ENCODE measurements at regions not wholly inside any gene's neighbourhood (a gene's known extent, or its start where the extent isn't known, plus 50 kb on each side); places are given as distances from the start of the nearest gene placed in this dataset.

DNA sequence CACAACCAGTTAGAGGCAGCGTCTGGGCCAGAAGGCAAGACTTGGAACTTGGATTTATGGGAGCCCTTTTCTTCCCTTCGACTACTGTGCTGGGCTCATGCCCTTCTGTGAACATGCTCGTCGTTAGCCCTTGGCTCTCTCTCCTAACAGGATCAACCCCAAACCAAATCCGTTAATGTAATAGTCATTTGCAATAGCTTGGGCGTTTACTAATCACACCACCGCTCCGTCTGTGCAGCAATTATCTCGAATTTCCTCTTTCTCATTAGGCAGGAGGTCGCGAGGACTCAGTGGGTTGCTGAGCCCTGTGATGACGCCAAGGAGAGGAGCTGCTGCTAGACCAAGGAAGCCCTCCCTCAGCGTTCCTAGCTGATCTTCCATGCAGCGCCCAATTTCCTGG is 114.7 kb downstream of the ENGASE start:
- Mint-ChIP-seq H3K27ac (no peak overlapping the region), H3K27me3 (ENCODE audit: low read depth) (peaks cover 24% of the 10 kb centered on the region), H3K4me1 (peaks cover 49 to 52% of the 10 kb centered on the region in 2 experiments), H3K4me3 (no peak overlapping the region), H3K9me3 (no peaks in the 10 kb centered on the region), H3K36me3 (ENCODE audit: insufficient read depth in 1 of 3, low read depth in 3 of 3) (no peaks in the 10 kb centered on the region)
- H3K56ac ChIP-seq (ENCODE audit: insufficient read length, low read depth, low read length): no peak overlapping the region
- H3K27me3 ChIP-seq (ENCODE audit: insufficient read depth, low read length): no peaks in the 10 kb centered on the region; the same call in 1 of the 2 replicates
- H4K8ac ChIP-seq (replicated peaks; ENCODE audit: insufficient read length, low read depth, low read length): no peak overlapping the region
- H4K20me1 ChIP-seq (ENCODE audit: control insufficient read depth, insufficient read depth, insufficient read length): no peaks in the 10 kb centered on the region
- no peak overlapping the region for H2BK20ac ChIP-seq (ENCODE audit: low read depth, low read length, poor library complexity, severe bottlenecking)
- no peak overlapping the region for H3K9ac ChIP-seq (ENCODE audit: extremely low read depth, insufficient read length, low read length)
- H3K79me1 ChIP-seq (ENCODE audit: insufficient read depth, low read depth, low read length, poor library complexity, severe bottlenecking): no peaks in the 10 kb centered on the region
- TF ChIP-seq, protein P1, sequence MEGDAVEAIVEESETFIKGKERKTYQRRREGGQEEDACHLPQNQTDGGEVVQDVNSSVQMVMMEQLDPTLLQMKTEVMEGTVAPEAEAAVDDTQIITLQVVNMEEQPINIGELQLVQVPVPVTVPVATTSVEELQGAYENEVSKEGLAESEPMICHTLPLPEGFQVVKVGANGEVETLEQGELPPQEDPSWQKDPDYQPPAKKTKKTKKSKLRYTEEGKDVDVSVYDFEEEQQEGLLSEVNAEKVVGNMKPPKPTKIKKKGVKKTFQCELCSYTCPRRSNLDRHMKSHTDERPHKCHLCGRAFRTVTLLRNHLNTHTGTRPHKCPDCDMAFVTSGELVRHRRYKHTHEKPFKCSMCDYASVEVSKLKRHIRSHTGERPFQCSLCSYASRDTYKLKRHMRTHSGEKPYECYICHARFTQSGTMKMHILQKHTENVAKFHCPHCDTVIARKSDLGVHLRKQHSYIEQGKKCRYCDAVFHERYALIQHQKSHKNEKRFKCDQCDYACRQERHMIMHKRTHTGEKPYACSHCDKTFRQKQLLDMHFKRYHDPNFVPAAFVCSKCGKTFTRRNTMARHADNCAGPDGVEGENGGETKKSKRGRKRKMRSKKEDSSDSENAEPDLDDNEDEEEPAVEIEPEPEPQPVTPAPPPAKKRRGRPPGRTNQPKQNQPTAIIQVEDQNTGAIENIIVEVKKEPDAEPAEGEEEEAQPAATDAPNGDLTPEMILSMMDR (conservative IDR thresholded peaks at IDR 0.05): no peak
- no peaks in the 10 kb centered on the region for H3K9me3 ChIP-seq (ENCODE audit: control insufficient read depth, low read depth, low read length)
- no peaks in the 10 kb centered on the region for H3K79me2 ChIP-seq (ENCODE audit: insufficient read depth, low read length)
- no peak overlapping the region for H3K27ac ChIP-seq (ENCODE audit: insufficient read length, low read depth, low read length)
- no peak overlapping the region for H2BK12ac ChIP-seq (ENCODE audit: insufficient read length, low read depth, low read length)
- no peak overlapping the region for H2AFZ ChIP-seq (ENCODE audit: low read length)
- no peak overlapping the region for H2BK15ac ChIP-seq (ENCODE audit: low read depth, low read length)
- H3K18ac ChIP-seq (ENCODE audit: insufficient read length, low read depth, low read length): no peak overlapping the region
- no peak overlapping the region for H3K4me2 ChIP-seq (ENCODE audit: insufficient read depth, insufficient read length, low read length)
- H4K91ac ChIP-seq (ENCODE audit: insufficient read length, low read depth, low read length): no peak overlapping the region
- no peak for DNase-seq
- H3K4ac ChIP-seq (ENCODE audit: low read depth, low read length): no peak overlapping the region
- no peak overlapping the region for H3K23ac ChIP-seq (ENCODE audit: insufficient read length, low read depth, low read length)
- no CpG with 5 or more reads among the region's 14 CpGs for WGBS (ENCODE audit: extremely low coverage, insufficient read length, low lambda C conversion rate)
- no peak overlapping the region for H2AK5ac ChIP-seq (ENCODE audit: insufficient read length, low read length)
- no peak overlapping the region for H3T11ph ChIP-seq (ENCODE audit: low read length)
- H3K14ac ChIP-seq (ENCODE audit: insufficient read depth, low read length): no peak overlapping the region
- H2BK5ac ChIP-seq (ENCODE audit: insufficient read length, low read length): no peak overlapping the region
- H3K23me2 ChIP-seq (ENCODE audit: insufficient read length, low read depth, low read length, poor library complexity, severe bottlenecking): peaks cover 2% of the 10 kb centered on the region
- no peak overlapping the region for H2BK120ac ChIP-seq (ENCODE audit: low read depth, low read length, poor library complexity, severe bottlenecking)
- no peak overlapping the region for H4K5ac ChIP-seq (ENCODE audit: insufficient read length, low read depth, low read length)
- H3K4me1 ChIP-seq (ENCODE audit: insufficient read depth, low read length): peaks cover 7% of the 10 kb centered on the region; the same call in 1 of the 2 replicates

Measured in H9 (cell line).